B cell (primary cell): ENCODE measurements at regions not wholly inside any gene's neighbourhood (a gene's known extent, or its start where the extent isn't known, plus 50 kb on each side); places are given as distances from the start of the nearest gene placed in this dataset.

Experiments used
- CTCF ChIP-seq: fragments of 200-600 bp; IDR thresholded peaks from one replicate; pipeline ENCODE4 v1.8.0; 2022; ENCODE audit warnings: antibody characterized with exemption, mild to moderate bottlenecking
- EZH2 ChIP-seq: IDR thresholded peaks from 2 replicates; pipeline ENCODE4 v1.6.1; 2012; ENCODE audit warnings: borderline replicate concordance, low read depth, mild to moderate bottlenecking, moderate library complexity, low read length; ENCODE audit not compliant: insufficient read depth, poor library complexity, severe bottlenecking

DNA sequence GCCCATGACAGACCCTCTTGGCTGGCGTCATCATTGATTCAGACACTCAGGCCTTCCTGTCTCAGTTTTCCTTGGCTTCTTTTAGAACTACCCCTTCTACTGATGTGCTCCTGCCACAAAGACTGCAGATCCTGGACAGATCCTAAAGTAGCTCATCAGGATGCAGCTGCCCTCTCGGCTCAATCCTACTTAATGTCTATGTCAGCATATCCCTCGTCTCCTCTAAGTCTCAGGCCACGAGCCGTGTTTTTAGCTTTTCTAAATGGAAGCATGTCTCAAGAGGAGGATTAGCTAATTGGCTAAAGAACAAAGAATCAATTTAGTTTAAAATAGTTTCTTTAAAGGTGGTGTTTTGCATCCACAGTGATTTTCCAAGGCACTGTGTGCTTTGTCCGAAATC, 447.7 kb downstream of the STIM2 start:
- TF ChIP-seq CTCF (no peak), EZH2 (no peak)
